KBM-7 (cell line): ENCODE measurements at regions not wholly inside any gene's neighbourhood (a gene's known extent, or its start where the extent isn't known, plus 50 kb on each side); places are given as distances from the start of the nearest gene placed in this dataset.

Experiments
- DNase-seq: peaks from one replicate; pipeline ENCODE4 v3.0.0-alpha.2; 2015
- in situ Hi-C: fragments of 300-500 bp; cut with MboI; formaldehyde crosslinking; loops from 2 replicates; pipeline ENCODE4 v1.14.3; 2020; ENCODE audit warnings: low sequenced_read_pairs, low pct_unique_long_range_greater_than_20kb, mixed read lengths

- in situ Hi-C loops: no loop called here
- DNase-seq: no peak
Measured at GRCh38 chr18:71018816-71019215, 730.0 kb downstream of the SOCS6 start.

- DNase-seq: no peak
- in situ Hi-C loops: no loop called here
Measured at GRCh38 chr18:71012789-71013188, 723.9 kb downstream of the SOCS6 start.

GRCh38 chr18:71011389-71011788, 722.5 kb downstream of the SOCS6 start:
- no peak for DNase-seq
- in situ Hi-C loops: no loop called here

- no peak for DNase-seq
- in situ Hi-C loops: no loop called here
Measured at GRCh38 chr18:71008257-71008656, 719.4 kb downstream of the SOCS6 start.

- DNase-seq: no peak
- in situ Hi-C loops: no loop called here
Measured at GRCh38 chr18:71001597-71001996, 712.8 kb downstream of the SOCS6 start.

- DNase-seq: peak; percentile 9
- in situ Hi-C loops: no loop called here
Measured at GRCh38 chr18:70998490-70998889, 709.6 kb downstream of the SOCS6 start.

GRCh38 chr18:70994116-70994515, 705.3 kb downstream of the SOCS6 start:
- in situ Hi-C loops: no loop called here
- no peak for DNase-seq

- in situ Hi-C loops: no loop called here
- DNase-seq: no peak
Measured at GRCh38 chr18:70991577-70991976, 702.7 kb downstream of the SOCS6 start.

GRCh38 chr18:70985948-70986347, 697.1 kb downstream of the SOCS6 start:
- in situ Hi-C loops: no loop called here

GRCh38 chr18:70982292-70982691, 693.4 kb downstream of the SOCS6 start:
- no peak for DNase-seq
- in situ Hi-C loops: no loop called here

More at GRCh38 chr18:70985948-70986347, 697.1 kb downstream of the SOCS6 start:
- no peak for DNase-seq

GRCh38 chr18:70981400-70982140, 692.7 kb downstream of the SOCS6 start:
- DNase-seq: no peak
- in situ Hi-C loops: no loop called here

- no peak for DNase-seq
- in situ Hi-C loops: no loop called here
Measured at GRCh38 chr18:70973626-70974025, 684.8 kb downstream of the SOCS6 start.

- in situ Hi-C loops: no loop called here
Measured at GRCh38 chr18:70966419-70966818, 677.6 kb downstream of the SOCS6 start.

GRCh38 chr18:70961939-70962338, 673.1 kb downstream of the SOCS6 start:
- in situ Hi-C loops: no loop called here
- no peak for DNase-seq

More at GRCh38 chr18:70966419-70966818, 677.6 kb downstream of the SOCS6 start:
- DNase-seq: no peak

GRCh38 chr18:70956554-70956953, 667.7 kb downstream of the SOCS6 start:
- in situ Hi-C loops: no loop called here
- no peak for DNase-seq

GRCh38 chr18:70936160-70936559, 647.3 kb downstream of the SOCS6 start:
- peak; percentile 11 for DNase-seq
- in situ Hi-C loops: no loop called here

GRCh38 chr18:70931942-70932814, 643.3 kb downstream of the SOCS6 start:
- in situ Hi-C loops: no loop called here
- peak; percentile 50 for DNase-seq

GRCh38 chr18:70920840-70921374, 632.1 kb downstream of the SOCS6 start:
- no peak for DNase-seq
- in situ Hi-C loops: no loop called here

GRCh38 chr18:70907673-70908072, 618.8 kb downstream of the SOCS6 start:
- in situ Hi-C loops: no loop called here
- no peak for DNase-seq

GRCh38 chr18:70892381-70892780, 603.5 kb downstream of the SOCS6 start:
- no peak for DNase-seq
- in situ Hi-C loops: no loop called here
